ENCODE measurements at regions not wholly inside any gene's neighbourhood (a gene's known extent, or its start where the extent isn't known, plus 50 kb on each side); places are given as distances from the start of the nearest gene placed in this dataset.

DNA sequence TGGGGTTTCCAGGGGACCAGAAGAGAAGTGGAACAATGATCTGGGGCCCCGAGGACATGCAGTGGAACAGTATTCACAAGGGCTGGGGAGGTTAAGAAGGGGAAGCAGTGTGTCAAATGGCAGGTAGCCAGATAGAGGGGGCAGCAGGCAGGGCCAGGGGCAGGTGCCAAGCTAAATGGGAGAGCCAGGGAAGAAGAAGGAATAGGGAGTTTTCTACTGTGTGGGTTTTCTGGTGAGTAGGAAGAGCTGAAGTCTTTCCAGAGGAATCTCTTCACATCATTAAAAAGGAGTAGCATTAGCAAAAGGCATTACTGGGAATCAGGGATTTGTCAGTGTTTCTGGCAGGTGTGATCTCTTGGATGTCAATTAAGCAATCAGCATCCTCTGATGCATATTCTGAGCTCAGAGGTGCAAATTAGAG is 55.8 kb downstream of the IRAG1 start:
- Histone ChIP-seq H3K9ac (ENCODE audit: control insufficient read depth, insufficient read depth, low read length) (no peak overlapping the region), H3K4me3 (no peak overlapping the region), H3K27me3 (replicated peaks in 1 of 2; ENCODE audit: control insufficient read depth in 2 of 2, insufficient read depth in 2 of 2, low read length in 1 of 2) (no peaks in the 10 kb centered on the region), H3K27ac (ENCODE audit: control insufficient read depth, insufficient read depth) (no peak overlapping the region), H3K36me3 (ENCODE audit: control insufficient read depth in 2 of 2, insufficient read depth in 2 of 2, low read length in 1 of 2) (no peaks in the 10 kb centered on the region), H2AFZ (ENCODE audit: control insufficient read depth, low read depth, low read length) (no peak overlapping the region), H3K4me2 (ENCODE audit: control insufficient read depth, insufficient read depth) (no peak overlapping the region), H3K4me1 (ENCODE audit: control insufficient read depth, insufficient read depth, low read length) (peaks cover 33% of the 10 kb centered on the region), H3K9me3 (replicated peaks; ENCODE audit: control insufficient read depth, insufficient read depth, low read length) (no peaks in the 10 kb centered on the region), H4K20me1 (ENCODE audit: control insufficient read depth, insufficient read depth) (no peaks in the 10 kb centered on the region), H3K79me2 (ENCODE audit: control insufficient read depth, insufficient read depth, low read length) (no peaks in the 10 kb centered on the region)
- in situ Hi-C loops (cut with MboI) (no loop called here), intact Hi-C loops (cut with micrococcal nuclease; ENCODE audit: unreplicated experiment) (no loop called here)
- WGBS (ENCODE audit: insufficient coverage, insufficient replicate concordance, low lambda C conversion rate, missing lambda C conversion rate), result 46% methylated on average over 1 of the region's 1 CpG
- CTCF ChIA-PET, result interaction anchor here (1.2 to 2.6 kb wide), 5 partner anchors 9 to 232 kb away, joined by 3 to 16 read pairs (median 4); no protein-coding TSS in a partner anchor
- SMC1A ChIA-PET (ENCODE audit: uncharacterized antibody, unreplicated experiment), result interaction anchor here (1.0 to 2.5 kb wide), 2 partner anchors 9 to 11 kb away, joined by 3 to 9 read pairs; no protein-coding TSS in a partner anchor
- POLR2A ChIA-PET, result no interaction called here
- DNase-seq (ENCODE audit: low read depth, low spot score), result no peak
- BruUV-seq (replicated peaks), result no TSS peak
- RAD21 ChIA-PET (ENCODE audit: unreplicated experiment), result interaction anchor here (1.2 to 2.4 kb wide), 2 partner anchors 16 to 95 kb away, joined by 4 to 10 read pairs; no protein-coding TSS in a partner anchor
- no peak for ATAC-seq
- TF ChIP-seq, protein P1, sequence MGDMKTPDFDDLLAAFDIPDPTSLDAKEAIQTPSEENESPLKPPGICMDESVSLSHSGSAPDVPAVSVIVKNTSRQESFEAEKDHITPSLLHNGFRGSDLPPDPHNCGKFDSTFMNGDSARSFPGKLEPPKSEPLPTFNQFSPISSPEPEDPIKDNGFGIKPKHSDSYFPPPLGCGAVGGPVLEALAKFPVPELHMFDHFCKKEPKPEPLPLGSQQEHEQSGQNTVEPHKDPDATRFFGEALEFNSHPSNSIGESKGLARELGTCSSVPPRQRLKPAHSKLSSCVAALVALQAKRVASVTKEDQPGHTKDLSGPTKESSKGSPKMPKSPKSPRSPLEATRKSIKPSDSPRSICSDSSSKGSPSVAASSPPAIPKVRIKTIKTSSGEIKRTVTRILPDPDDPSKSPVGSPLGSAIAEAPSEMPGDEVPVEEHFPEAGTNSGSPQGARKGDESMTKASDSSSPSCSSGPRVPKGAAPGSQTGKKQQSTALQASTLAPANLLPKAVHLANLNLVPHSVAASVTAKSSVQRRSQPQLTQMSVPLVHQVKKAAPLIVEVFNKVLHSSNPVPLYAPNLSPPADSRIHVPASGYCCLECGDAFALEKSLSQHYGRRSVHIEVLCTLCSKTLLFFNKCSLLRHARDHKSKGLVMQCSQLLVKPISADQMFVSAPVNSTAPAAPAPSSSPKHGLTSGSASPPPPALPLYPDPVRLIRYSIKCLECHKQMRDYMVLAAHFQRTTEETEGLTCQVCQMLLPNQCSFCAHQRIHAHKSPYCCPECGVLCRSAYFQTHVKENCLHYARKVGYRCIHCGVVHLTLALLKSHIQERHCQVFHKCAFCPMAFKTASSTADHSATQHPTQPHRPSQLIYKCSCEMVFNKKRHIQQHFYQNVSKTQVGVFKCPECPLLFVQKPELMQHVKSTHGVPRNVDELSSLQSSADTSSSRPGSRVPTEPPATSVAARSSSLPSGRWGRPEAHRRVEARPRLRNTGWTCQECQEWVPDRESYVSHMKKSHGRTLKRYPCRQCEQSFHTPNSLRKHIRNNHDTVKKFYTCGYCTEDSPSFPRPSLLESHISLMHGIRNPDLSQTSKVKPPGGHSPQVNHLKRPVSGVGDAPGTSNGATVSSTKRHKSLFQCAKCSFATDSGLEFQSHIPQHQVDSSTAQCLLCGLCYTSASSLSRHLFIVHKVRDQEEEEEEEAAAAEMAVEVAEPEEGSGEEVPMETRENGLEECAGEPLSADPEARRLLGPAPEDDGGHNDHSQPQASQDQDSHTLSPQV (IDR thresholded peaks at IDR 0.05), result no peak
- TF ChIP-seq, protein P2, sequence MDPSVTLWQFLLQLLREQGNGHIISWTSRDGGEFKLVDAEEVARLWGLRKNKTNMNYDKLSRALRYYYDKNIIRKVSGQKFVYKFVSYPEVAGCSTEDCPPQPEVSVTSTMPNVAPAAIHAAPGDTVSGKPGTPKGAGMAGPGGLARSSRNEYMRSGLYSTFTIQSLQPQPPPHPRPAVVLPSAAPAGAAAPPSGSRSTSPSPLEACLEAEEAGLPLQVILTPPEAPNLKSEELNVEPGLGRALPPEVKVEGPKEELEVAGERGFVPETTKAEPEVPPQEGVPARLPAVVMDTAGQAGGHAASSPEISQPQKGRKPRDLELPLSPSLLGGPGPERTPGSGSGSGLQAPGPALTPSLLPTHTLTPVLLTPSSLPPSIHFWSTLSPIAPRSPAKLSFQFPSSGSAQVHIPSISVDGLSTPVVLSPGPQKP (IDR thresholded peaks at IDR 0.05; ENCODE audit: low read depth, low read length), result no peak
- no peak for TF ChIP-seq SP1 (IDR thresholded peaks at IDR 0.05; ENCODE audit: low read depth, low read length)
- TF ChIP-seq IRF4 (IDR thresholded peaks at IDR 0.05; ENCODE audit: low read depth, low read length), result no peak
- no peak for TF ChIP-seq SMAD1 (IDR thresholded peaks at IDR 0.05; ENCODE audit: low read depth, partially characterized antibody)
- TF ChIP-seq SMC3 (IDR thresholded peaks at IDR 0.05; ENCODE audit: borderline replicate concordance, low read length), result no peak
- no peak for TF ChIP-seq MTA2 (IDR thresholded peaks at IDR 0.05; ENCODE audit: low read depth)
- TF ChIP-seq BACH1 (IDR thresholded peaks at IDR 0.05; ENCODE audit: borderline replicate concordance), result no peak
- TF ChIP-seq KAT2A (conservative IDR thresholded peaks at IDR 0.05; ENCODE audit: control insufficient read depth, low read depth, low read length), result no peak
- TF ChIP-seq SREBF1 (IDR thresholded peaks at IDR 0.05; ENCODE audit: low read length), result no peak
- no peak for TF ChIP-seq MEF2B (IDR thresholded peaks at IDR 0.05; ENCODE audit: partially characterized antibody, poor library complexity, severe bottlenecking)
- no peak for TF ChIP-seq ESRRA (IDR thresholded peaks at IDR 0.05; ENCODE audit: low read length)
- no peak for TF ChIP-seq CEBPB (IDR thresholded peaks at IDR 0.05; ENCODE audit: borderline replicate concordance in 1 of 2, low read depth in 2 of 2, low read length in 2 of 2)
- no peak for FAIRE-seq

All from GM12878 (cell line).